ENCODE measurements at regions not wholly inside any gene's neighbourhood (a gene's known extent, or its start where the extent isn't known, plus 50 kb on each side); places are given as distances from the start of the nearest gene placed in this dataset.

- Histone ChIP-seq H3K27me3 (ENCODE audit: control insufficient read depth, insufficient read depth, low read length) (no peaks in the 10 kb centered on the region), H3K4me3 (ENCODE audit: low read depth, low read length) (no peak overlapping the region), H3K36me3 (ENCODE audit: control insufficient read depth, insufficient read depth, low read length) (no peaks in the 10 kb centered on the region)
- DNase-seq (ENCODE audit: low read depth): no peak
- CTCF ChIA-PET: no interaction called here
- TF ChIP-seq CTCF (IDR thresholded peaks at IDR 0.05; ENCODE audit: insufficient read depth, low read depth, low read length): no peak
- POLR2A ChIA-PET: no interaction called here
These were observed 258.7 kb upstream of the SNX7 start for GRCh38 chr1:98402860-98403259.

- Histone ChIP-seq H3K4me3 (ENCODE audit: low read depth, low read length) (no peak overlapping the region), H3K36me3 (ENCODE audit: control insufficient read depth, insufficient read depth, low read length) (no peaks in the 10 kb centered on the region), H3K27me3 (ENCODE audit: control insufficient read depth, insufficient read depth, low read length) (no peaks in the 10 kb centered on the region)
- DNase-seq (ENCODE audit: low read depth): no peak
- POLR2A ChIA-PET: no interaction called here
- no peak for TF ChIP-seq CTCF (IDR thresholded peaks at IDR 0.05; ENCODE audit: insufficient read depth, low read depth, low read length)
- CTCF ChIA-PET: no interaction called here
These were observed 261.1 kb upstream of the SNX7 start for GRCh38 chr1:98400446-98400845.

GRCh38 chr1:98399218-98399617 lies 262.3 kb upstream of the SNX7 start:
- no peak for DNase-seq (ENCODE audit: low read depth)
- Histone ChIP-seq H3K36me3 (ENCODE audit: control insufficient read depth, insufficient read depth, low read length) (no peaks in the 10 kb centered on the region), H3K4me3 (ENCODE audit: low read depth, low read length) (no peak overlapping the region), H3K27me3 (ENCODE audit: control insufficient read depth, insufficient read depth, low read length) (no peaks in the 10 kb centered on the region)
- ChIA-PET POLR2A (no interaction called here), CTCF (no interaction called here)
- TF ChIP-seq CTCF (IDR thresholded peaks at IDR 0.05; ENCODE audit: insufficient read depth, low read depth, low read length): no peak

- Histone ChIP-seq H3K4me3 (ENCODE audit: low read depth, low read length) (no peak overlapping the region), H3K27me3 (ENCODE audit: control insufficient read depth, insufficient read depth, low read length) (no peaks in the 10 kb centered on the region), H3K36me3 (ENCODE audit: control insufficient read depth, insufficient read depth, low read length) (no peaks in the 10 kb centered on the region)
- TF ChIP-seq CTCF (IDR thresholded peaks at IDR 0.05; ENCODE audit: insufficient read depth, low read depth, low read length): no peak
- no peak for DNase-seq (ENCODE audit: low read depth)
- POLR2A ChIA-PET: no interaction called here
- CTCF ChIA-PET: no interaction called here
These were observed 262.9 kb upstream of the SNX7 start for GRCh38 chr1:98398649-98399048.

GRCh38 chr1:98398092-98398491 lies 263.4 kb upstream of the SNX7 start:
- POLR2A ChIA-PET: no interaction called here
- H3K27me3 ChIP-seq (ENCODE audit: control insufficient read depth, insufficient read depth, low read length): no peaks in the 10 kb centered on the region
- CTCF ChIA-PET: no interaction called here
- no peak overlapping the region for H3K4me3 ChIP-seq (ENCODE audit: low read depth, low read length)
- H3K36me3 ChIP-seq (ENCODE audit: control insufficient read depth, insufficient read depth, low read length): no peaks in the 10 kb centered on the region
- TF ChIP-seq CTCF (IDR thresholded peaks at IDR 0.05; ENCODE audit: insufficient read depth, low read depth, low read length): no peak
- DNase-seq (ENCODE audit: low read depth): no peak
